Astrocyte (in vitro differentiated cells and primary cell): ENCODE measurements at regions not wholly inside any gene's neighbourhood (a gene's known extent, or its start where the extent isn't known, plus 50 kb on each side); places are given as distances from the start of the nearest gene placed in this dataset.

Experiments
- DNase-seq: peaks from one replicate; pipeline ENCODE4 v3.0.0-alpha.2; 2010; ENCODE audit warnings: low read depth
- FAIRE-seq: peaks from 2 replicates; lab custom pipeline; 2011; peaks lifted over from hg19 to GRCh38; lab: Jason Lieb, UNC
- H2AFZ ChIP-seq: 2 replicates; pipeline ENCODE4 v1.6.0; 2012; ENCODE audit warnings: low read depth, low read length, inconsistent platforms
- H3K27ac ChIP-seq: 2 replicates; pipeline ENCODE4 v1.5.1; 2011; ENCODE audit warnings: low read depth, low read length, inconsistent platforms
- H3K27me3 ChIP-seq: 2 replicates; pipeline ENCODE4 v1.6.0; 2011; ENCODE audit warnings: low read length, inconsistent platforms; ENCODE audit not compliant: insufficient read depth
- H3K36me3 ChIP-seq: 2 replicates; pipeline ENCODE4 v1.5.1; 2011; ENCODE audit warnings: low read length, inconsistent platforms; ENCODE audit not compliant: insufficient read depth
- H3K4me1 ChIP-seq: 2 replicates; pipeline ENCODE4 v1.5.1; 2011; ENCODE audit warnings: low read length, inconsistent platforms; ENCODE audit not compliant: insufficient read depth
- H3K4me2 ChIP-seq: 2 replicates; pipeline ENCODE4 v1.6.0; 2012; ENCODE audit warnings: low read length, inconsistent platforms
- H3K4me3 ChIP-seq: 2 replicates; pipeline ENCODE4 v1.5.1; 2011; ENCODE audit warnings: low read depth, mild to moderate bottlenecking, low read length, inconsistent platforms; ENCODE audit not compliant: insufficient read depth
- H3K79me2 ChIP-seq: 2 replicates; pipeline ENCODE4 v1.6.0; 2012; ENCODE audit warnings: mild to moderate bottlenecking, low read length, inconsistent platforms; ENCODE audit not compliant: insufficient read depth
- H3K9ac ChIP-seq: 2 replicates; pipeline ENCODE4 v1.6.0; 2012; ENCODE audit warnings: mild to moderate bottlenecking, low read length, inconsistent platforms
- H3K9me3 ChIP-seq: 2 replicates; pipeline ENCODE4 v1.5.1; 2012; ENCODE audit warnings: low read depth, mild to moderate bottlenecking, low read length, inconsistent platforms; ENCODE audit not compliant: insufficient read depth
- H4K20me1 ChIP-seq: 2 replicates; pipeline ENCODE4 v1.6.0; 2012; ENCODE audit warnings: low read length, inconsistent platforms; ENCODE audit not compliant: insufficient read depth
- H3K27ac Mint-ChIP-seq: one replicate; pipeline ENCODE4 v1.8.0; 2021; ENCODE audit warnings: mild to moderate bottlenecking, mixed read lengths; ENCODE audit not compliant: unreplicated experiment
- H3K27me3 Mint-ChIP-seq: one replicate; pipeline ENCODE4 v1.8.0; 2021; ENCODE audit warnings: low read depth, mixed read lengths; ENCODE audit not compliant: unreplicated experiment
- H3K36me3 Mint-ChIP-seq: one replicate; pipeline ENCODE4 v1.8.0; 2021; ENCODE audit warnings: low read depth, mixed read lengths; ENCODE audit not compliant: unreplicated experiment
- H3K4me1 Mint-ChIP-seq: one replicate; pipeline ENCODE4 v1.8.0; 2021; ENCODE audit warnings: low read depth, mixed read lengths; ENCODE audit not compliant: unreplicated experiment
- H3K4me3 Mint-ChIP-seq: one replicate; pipeline ENCODE4 v1.8.0; 2021; ENCODE audit warnings: mild to moderate bottlenecking, moderate library complexity, mixed read lengths; ENCODE audit not compliant: unreplicated experiment
- H3K9me3 Mint-ChIP-seq: one replicate; pipeline ENCODE4 v1.8.0; 2021; ENCODE audit warnings: mild to moderate bottlenecking, mixed read lengths; ENCODE audit not compliant: unreplicated experiment
- EZH2 ChIP-seq: IDR thresholded peaks from 2 replicates; pipeline ENCODE4 v1.6.1; 2012; ENCODE audit warnings: mild to moderate bottlenecking, low read length, inconsistent platforms; ENCODE audit not compliant: insufficient read depth
- TF ChIP-seq, protein P1 (sequence below): IDR thresholded peaks from 2 replicates; pipeline ENCODE4 v1.5.1; 2011; ENCODE audit warnings: low read depth, mild to moderate bottlenecking, inconsistent platforms, low read length, moderate library complexity; ENCODE audit not compliant: insufficient read depth

DNA sequence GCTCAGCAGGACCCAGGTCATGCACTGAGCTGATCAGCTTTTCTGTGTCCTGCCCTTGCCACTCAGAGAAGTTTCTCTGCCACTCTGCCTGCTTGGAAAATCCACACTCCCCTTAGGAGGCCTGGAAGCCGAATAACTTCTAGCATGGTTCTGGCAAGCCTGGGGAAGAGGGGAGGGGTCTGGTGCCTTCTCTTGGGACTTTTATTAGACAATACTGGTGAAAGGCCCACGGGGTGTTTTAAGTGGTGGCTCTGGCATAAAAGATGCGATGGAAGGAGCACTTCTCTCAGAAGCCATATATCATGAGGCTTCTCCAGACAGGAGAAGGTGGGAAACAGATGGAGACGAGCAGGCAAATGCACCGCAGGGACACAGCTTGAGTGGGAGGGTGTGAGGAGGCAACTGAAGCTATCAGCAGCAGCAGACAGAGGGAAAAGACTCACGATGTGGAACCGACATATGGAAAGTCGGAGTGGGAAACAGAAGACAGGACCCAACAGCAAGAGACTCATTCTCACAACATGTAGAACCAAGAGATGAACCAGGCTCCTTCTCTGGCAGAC, 141.8 kb upstream of the CTNNA2 start:
- H2AFZ ChIP-seq: no peak overlapping the region
- no peaks in the 10 kb centered on the region for H3K36me3 Mint-ChIP-seq
- TF ChIP-seq EZH2: no peak
- TF ChIP-seq, protein P1, sequence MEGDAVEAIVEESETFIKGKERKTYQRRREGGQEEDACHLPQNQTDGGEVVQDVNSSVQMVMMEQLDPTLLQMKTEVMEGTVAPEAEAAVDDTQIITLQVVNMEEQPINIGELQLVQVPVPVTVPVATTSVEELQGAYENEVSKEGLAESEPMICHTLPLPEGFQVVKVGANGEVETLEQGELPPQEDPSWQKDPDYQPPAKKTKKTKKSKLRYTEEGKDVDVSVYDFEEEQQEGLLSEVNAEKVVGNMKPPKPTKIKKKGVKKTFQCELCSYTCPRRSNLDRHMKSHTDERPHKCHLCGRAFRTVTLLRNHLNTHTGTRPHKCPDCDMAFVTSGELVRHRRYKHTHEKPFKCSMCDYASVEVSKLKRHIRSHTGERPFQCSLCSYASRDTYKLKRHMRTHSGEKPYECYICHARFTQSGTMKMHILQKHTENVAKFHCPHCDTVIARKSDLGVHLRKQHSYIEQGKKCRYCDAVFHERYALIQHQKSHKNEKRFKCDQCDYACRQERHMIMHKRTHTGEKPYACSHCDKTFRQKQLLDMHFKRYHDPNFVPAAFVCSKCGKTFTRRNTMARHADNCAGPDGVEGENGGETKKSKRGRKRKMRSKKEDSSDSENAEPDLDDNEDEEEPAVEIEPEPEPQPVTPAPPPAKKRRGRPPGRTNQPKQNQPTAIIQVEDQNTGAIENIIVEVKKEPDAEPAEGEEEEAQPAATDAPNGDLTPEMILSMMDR: no peak
- H3K4me2 ChIP-seq: no peak overlapping the region
- H3K4me3 ChIP-seq: no peak overlapping the region
- no peak overlapping the region for H3K4me3 Mint-ChIP-seq
- no peaks in the 10 kb centered on the region for H3K9me3 Mint-ChIP-seq
- no peaks in the 10 kb centered on the region for H3K4me1 ChIP-seq
- FAIRE-seq (no peak), DNase-seq (no peak)
- H3K27ac ChIP-seq: no peak overlapping the region
- H3K27me3 Mint-ChIP-seq: no peaks in the 10 kb centered on the region
- no peak overlapping the region for H3K27ac Mint-ChIP-seq
- no peaks in the 10 kb centered on the region for H3K36me3 ChIP-seq
- H3K9me3 ChIP-seq: peaks cover under 1% of the 10 kb centered on the region
- no peak overlapping the region for H3K9ac ChIP-seq
- H4K20me1 ChIP-seq: no peaks in the 10 kb centered on the region
- H3K27me3 ChIP-seq: no peaks in the 10 kb centered on the region
- H3K79me2 ChIP-seq: no peaks in the 10 kb centered on the region
- H3K4me1 Mint-ChIP-seq: peaks cover 4% of the 10 kb centered on the region

GRCh38 chr2:79369127-79369526, 143.7 kb upstream of the CTNNA2 start:
- no peaks in the 10 kb centered on the region for H3K79me2 ChIP-seq
- H3K4me2 ChIP-seq: no peak overlapping the region
- no peaks in the 10 kb centered on the region for H3K9me3 ChIP-seq
- H4K20me1 ChIP-seq: no peaks in the 10 kb centered on the region
- no peak for TF ChIP-seq EZH2
- TF ChIP-seq, protein P1: no peak
- no peak overlapping the region for H3K27ac ChIP-seq
- no peaks in the 10 kb centered on the region for H3K27me3 ChIP-seq
- H3K36me3 ChIP-seq: no peaks in the 10 kb centered on the region
- Mint-ChIP-seq H3K27me3 (no peaks in the 10 kb centered on the region), H3K4me3 (no peak overlapping the region), H3K9me3 (no peaks in the 10 kb centered on the region), H3K4me1 (peaks cover 4% of the 10 kb centered on the region), H3K27ac (no peak overlapping the region), H3K36me3 (no peaks in the 10 kb centered on the region)
- DNase-seq (no peak), FAIRE-seq (no peak)
- H3K4me1 ChIP-seq: no peaks in the 10 kb centered on the region
- H2AFZ ChIP-seq: no peak overlapping the region
- no peak overlapping the region for H3K9ac ChIP-seq
- H3K4me3 ChIP-seq: no peak overlapping the region

DNA sequence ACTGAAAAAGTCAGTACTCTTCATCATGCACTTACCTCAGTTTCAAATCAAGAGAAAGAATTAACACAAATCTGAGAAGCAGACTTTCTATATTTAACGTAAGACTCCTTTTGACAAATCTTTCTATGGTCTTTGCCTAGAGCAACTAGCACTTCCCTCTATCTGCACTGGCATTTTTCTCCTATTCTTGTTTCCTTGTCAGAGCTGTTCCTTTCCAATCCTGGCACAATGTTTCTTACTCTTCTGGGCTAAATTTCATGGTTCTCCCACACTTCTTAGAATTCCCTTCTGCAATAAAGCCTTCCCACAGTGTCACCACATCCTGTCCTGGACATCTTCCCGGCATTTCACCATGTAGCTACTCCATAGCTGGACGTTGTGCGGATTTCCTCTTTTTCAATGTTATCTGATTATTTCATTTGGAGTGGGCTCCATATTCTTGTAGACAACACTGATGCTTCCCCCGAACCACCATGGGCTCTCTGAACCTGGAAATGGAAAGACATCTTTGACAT, 144.7 kb upstream of the CTNNA2 start:
- H3K9me3 ChIP-seq: no peaks in the 10 kb centered on the region
- H3K4me1 ChIP-seq: no peaks in the 10 kb centered on the region
- no peaks in the 10 kb centered on the region for H3K27me3 ChIP-seq
- H3K4me2 ChIP-seq: no peak overlapping the region
- Mint-ChIP-seq H3K4me3 (no peak overlapping the region), H3K9me3 (no peaks in the 10 kb centered on the region), H3K4me1 (no peaks in the 10 kb centered on the region), H3K36me3 (no peaks in the 10 kb centered on the region), H3K27me3 (no peaks in the 10 kb centered on the region), H3K27ac (no peak overlapping the region)
- no peaks in the 10 kb centered on the region for H3K79me2 ChIP-seq
- H3K27ac ChIP-seq: no peak overlapping the region
- no peak for TF ChIP-seq EZH2
- TF ChIP-seq, protein P1: no peak
- no peak overlapping the region for H2AFZ ChIP-seq
- H3K4me3 ChIP-seq: no peak overlapping the region
- DNase-seq (no peak), FAIRE-seq (no peak)
- H3K9ac ChIP-seq: no peak overlapping the region
- H3K36me3 ChIP-seq: no peaks in the 10 kb centered on the region
- no peaks in the 10 kb centered on the region for H4K20me1 ChIP-seq
